MM.1S (cell line): ENCODE measurements at regions not wholly inside any gene's neighbourhood (a gene's known extent, or its start where the extent isn't known, plus 50 kb on each side); places are given as distances from the start of the nearest gene placed in this dataset.

Experiments
- DNase-seq: peaks from one replicate; pipeline ENCODE4 v3.0.0-alpha.2; 2015
- H2AFZ ChIP-seq: fragments of 300-600 bp; sonication (generic); 2 replicates; pipeline ENCODE4 v1.6.0; 2016; ENCODE audit warnings: antibody characterized with exemption, low read length
- H3F3A ChIP-seq: fragments of 300-600 bp; sonication (generic); 2 replicates; pipeline ENCODE4 v1.6.1; 2016; ENCODE audit warnings: mild to moderate bottlenecking, antibody characterized with exemption, low read length, moderate library complexity, mixed read lengths; ENCODE audit not compliant: insufficient read depth
- H3K27ac ChIP-seq: fragments of 300-600 bp; sonication (generic); 2 replicates; pipeline ENCODE4 v1.5.1; 2016; ENCODE audit warnings: mild to moderate bottlenecking, low read length
- H3K27me3 ChIP-seq: fragments of 300-600 bp; sonication (generic); replicated peaks from 2 replicates; pipeline ENCODE4 v1.6.0; 2016; ENCODE audit warnings: low read length; ENCODE audit not compliant: insufficient read depth
- H3K36me3 ChIP-seq: fragments of 300-600 bp; sonication (generic); replicated peaks from 2 replicates; pipeline ENCODE4 v1.6.1; 2016; ENCODE audit warnings: mild to moderate bottlenecking, low read length, mixed read lengths; ENCODE audit not compliant: insufficient read depth
- H3K4me1 ChIP-seq: fragments of 300-600 bp; sonication (generic); 2 replicates; pipeline ENCODE4 v1.6.1; 2016; ENCODE audit warnings: low read length, mixed read lengths
- H3K4me2 ChIP-seq: fragments of 300-600 bp; sonication (generic); 2 replicates; pipeline ENCODE4 v1.6.0; 2016; ENCODE audit warnings: low read depth, low read length
- H3K4me3 ChIP-seq: fragments of 300-600 bp; sonication (generic); 2 replicates; pipeline ENCODE4 v1.5.1; 2016; ENCODE audit warnings: low read length, mixed read lengths
- H3K79me2 ChIP-seq: fragments of 300-600 bp; sonication (generic); 2 replicates; pipeline ENCODE4 v1.6.1; 2016; ENCODE audit warnings: mixed run types, low read length, mixed read lengths
- H3K9ac ChIP-seq: fragments of 300-600 bp; sonication (generic); 2 replicates; pipeline ENCODE4 v1.6.1; 2016; ENCODE audit warnings: low read length, mixed read lengths
- H3K9me2 ChIP-seq: fragments of 300-600 bp; sonication (generic); replicated peaks from 2 replicates; pipeline ENCODE4 v1.6.1; 2016; ENCODE audit warnings: mild to moderate bottlenecking, low read length, mixed read lengths; ENCODE audit not compliant: insufficient read depth
- H3K9me3 ChIP-seq: fragments of 300-600 bp; sonication (generic); replicated peaks from 2 replicates; pipeline ENCODE4 v1.6.1; 2016; ENCODE audit warnings: mild to moderate bottlenecking, low read length, mixed read lengths; ENCODE audit not compliant: insufficient read depth
- H4K20me1 ChIP-seq: fragments of 300-600 bp; sonication (generic); 2 replicates; pipeline ENCODE4 v1.6.1; 2016; ENCODE audit warnings: mild to moderate bottlenecking, low read length, moderate library complexity, mixed read lengths; ENCODE audit not compliant: insufficient read depth
- EZH2 ChIP-seq: fragments of 300-600 bp; sonication (generic); optimal IDR thresholded peaks from 2 replicates; pipeline ENCODE3; 2017; ENCODE audit warnings: low read depth, mild to moderate bottlenecking, antibody characterized with exemption, low read length, mixed read lengths
- EZH2phosphoT487 ChIP-seq: fragments of 300-600 bp; sonication (generic); IDR thresholded peaks from 2 replicates; pipeline ENCODE4 v1.6.1; 2018; ENCODE audit warnings: antibody characterized with exemption, low read length
- TF ChIP-seq, protein P1 (sequence below): fragments of 300-600 bp; sonication (generic); IDR thresholded peaks from 2 replicates; pipeline ENCODE4 v1.5.1; 2016; ENCODE audit warnings: antibody characterized with exemption, low read length, mixed read lengths

DNA sequence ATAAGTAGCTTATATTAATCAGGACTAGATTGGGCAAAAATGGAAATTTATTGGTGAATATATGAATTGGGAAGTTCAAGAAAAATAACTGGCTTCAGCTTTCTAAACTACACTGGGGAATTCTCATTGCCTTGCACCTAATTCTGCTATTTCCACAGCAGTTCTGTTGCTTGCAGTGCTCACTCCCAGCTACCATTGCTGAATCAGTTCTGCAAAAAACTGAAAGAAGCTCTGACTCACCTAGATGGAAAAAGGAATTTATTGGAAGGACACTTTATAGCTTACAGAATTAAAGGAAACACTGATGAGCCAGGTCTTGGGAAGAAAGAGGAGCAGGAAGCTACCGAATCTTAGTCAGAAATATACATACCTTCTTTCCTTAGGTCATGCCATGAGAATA lies 60.3 kb upstream of the ACVR1 start:
- H3F3A ChIP-seq = no peaks in the 10 kb centered on the region
- no peak overlapping the region for H3K27ac ChIP-seq
- H3K9me2 ChIP-seq = no peaks in the 10 kb centered on the region
- H3K27me3 ChIP-seq = no peaks in the 10 kb centered on the region
- H3K79me2 ChIP-seq = no peaks in the 10 kb centered on the region
- no peak for DNase-seq
- no peak overlapping the region for H3K4me2 ChIP-seq
- no peak overlapping the region for H2AFZ ChIP-seq
- no peak overlapping the region for H3K4me3 ChIP-seq
- no peaks in the 10 kb centered on the region for H3K4me1 ChIP-seq
- H3K9ac ChIP-seq = no peak overlapping the region
- TF ChIP-seq EZH2phosphoT487 = no peak
- TF ChIP-seq, protein P1, sequence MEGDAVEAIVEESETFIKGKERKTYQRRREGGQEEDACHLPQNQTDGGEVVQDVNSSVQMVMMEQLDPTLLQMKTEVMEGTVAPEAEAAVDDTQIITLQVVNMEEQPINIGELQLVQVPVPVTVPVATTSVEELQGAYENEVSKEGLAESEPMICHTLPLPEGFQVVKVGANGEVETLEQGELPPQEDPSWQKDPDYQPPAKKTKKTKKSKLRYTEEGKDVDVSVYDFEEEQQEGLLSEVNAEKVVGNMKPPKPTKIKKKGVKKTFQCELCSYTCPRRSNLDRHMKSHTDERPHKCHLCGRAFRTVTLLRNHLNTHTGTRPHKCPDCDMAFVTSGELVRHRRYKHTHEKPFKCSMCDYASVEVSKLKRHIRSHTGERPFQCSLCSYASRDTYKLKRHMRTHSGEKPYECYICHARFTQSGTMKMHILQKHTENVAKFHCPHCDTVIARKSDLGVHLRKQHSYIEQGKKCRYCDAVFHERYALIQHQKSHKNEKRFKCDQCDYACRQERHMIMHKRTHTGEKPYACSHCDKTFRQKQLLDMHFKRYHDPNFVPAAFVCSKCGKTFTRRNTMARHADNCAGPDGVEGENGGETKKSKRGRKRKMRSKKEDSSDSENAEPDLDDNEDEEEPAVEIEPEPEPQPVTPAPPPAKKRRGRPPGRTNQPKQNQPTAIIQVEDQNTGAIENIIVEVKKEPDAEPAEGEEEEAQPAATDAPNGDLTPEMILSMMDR = no peak
- TF ChIP-seq EZH2 = no peak
- no peaks in the 10 kb centered on the region for H3K36me3 ChIP-seq
- H3K9me3 ChIP-seq = no peaks in the 10 kb centered on the region
- no peaks in the 10 kb centered on the region for H4K20me1 ChIP-seq

DNA sequence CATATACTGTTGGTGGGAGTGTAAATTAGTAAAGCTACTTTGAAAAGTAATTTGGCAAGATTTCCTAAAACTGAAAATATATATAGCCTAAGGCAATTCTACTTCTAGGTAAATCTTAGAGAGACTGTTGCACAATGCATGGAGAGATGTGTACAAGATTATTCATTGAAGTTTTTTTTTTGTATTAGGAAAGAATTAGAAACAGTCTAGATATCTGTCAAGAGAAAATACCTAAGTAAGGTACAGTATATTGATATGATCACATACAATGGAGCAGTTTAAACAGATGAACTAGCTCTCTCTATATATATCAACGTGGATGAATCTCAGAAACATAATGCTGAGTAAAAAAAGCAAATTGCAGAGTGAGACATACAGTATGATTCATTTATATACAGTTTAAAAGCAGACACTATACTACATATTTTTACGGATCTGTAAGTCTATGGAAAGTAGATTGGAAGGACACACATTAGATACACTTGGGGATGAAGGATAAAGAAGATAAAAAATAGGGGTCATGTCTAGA lies 59.3 kb upstream of the ACVR1 start:
- Histone ChIP-seq H3K9me2 (no peaks in the 10 kb centered on the region), H3K4me1 (no peaks in the 10 kb centered on the region), H3K9ac (no peak overlapping the region), H3F3A (no peaks in the 10 kb centered on the region), H3K36me3 (no peaks in the 10 kb centered on the region), H3K4me2 (no peak overlapping the region), H2AFZ (no peak overlapping the region), H3K9me3 (no peaks in the 10 kb centered on the region), H3K79me2 (no peaks in the 10 kb centered on the region), H3K27me3 (no peaks in the 10 kb centered on the region), H4K20me1 (no peaks in the 10 kb centered on the region), H3K4me3 (no peak overlapping the region), H3K27ac (no peak overlapping the region)
- TF ChIP-seq EZH2phosphoT487 (no peak), EZH2 (no peak)
- TF ChIP-seq, protein P1 = no peak
- DNase-seq = no peak

DNA sequence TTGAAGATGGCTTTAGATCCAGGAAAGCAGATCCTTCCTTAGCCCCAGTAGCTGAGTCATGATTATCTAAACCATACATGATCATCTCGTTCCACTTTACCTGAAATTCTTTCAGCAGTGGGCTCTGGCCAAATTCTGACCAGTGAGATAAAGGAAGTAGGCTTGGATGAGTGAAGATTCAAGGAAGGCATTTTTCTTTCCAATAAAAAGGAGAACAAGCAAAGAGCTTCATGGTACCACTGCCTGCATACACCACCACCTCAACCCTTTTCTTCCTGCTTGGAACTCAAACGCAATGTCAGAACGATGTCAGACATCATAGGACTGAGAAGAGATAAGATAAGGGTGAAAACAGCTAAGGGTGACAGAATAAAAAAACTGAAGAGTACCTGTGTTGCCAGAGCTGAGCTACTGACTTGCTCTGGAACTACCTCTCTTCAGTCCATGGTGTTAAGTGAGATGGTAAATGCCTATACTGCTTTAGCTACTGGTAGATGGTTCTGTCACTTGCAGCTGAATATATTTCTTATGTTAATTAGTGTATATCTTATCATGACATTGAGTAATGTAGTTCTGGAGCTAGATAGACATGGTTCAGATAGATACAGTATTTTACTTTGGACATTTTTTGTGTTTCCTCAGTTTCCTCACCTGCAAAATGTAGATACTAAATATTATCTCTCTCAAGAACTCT lies 58.7 kb upstream of the ACVR1 start:
- Histone ChIP-seq H3K27me3 (no peaks in the 10 kb centered on the region), H3K4me2 (no peak overlapping the region)

More for the DNA sequence above, 58.7 kb upstream of the ACVR1 start:
- TF ChIP-seq EZH2phosphoT487 (no peak), EZH2 (no peak)
- TF ChIP-seq, protein P1 = no peak
- H3K9me2 ChIP-seq = no peaks in the 10 kb centered on the region
- H3K27ac ChIP-seq = no peak overlapping the region
- H3K79me2 ChIP-seq = no peaks in the 10 kb centered on the region
- H3F3A ChIP-seq = no peaks in the 10 kb centered on the region
- H3K9me3 ChIP-seq = no peaks in the 10 kb centered on the region
- H3K4me3 ChIP-seq = no peak overlapping the region
- DNase-seq = no peak
- no peaks in the 10 kb centered on the region for H4K20me1 ChIP-seq
- no peak overlapping the region for H2AFZ ChIP-seq
- H3K36me3 ChIP-seq = no peaks in the 10 kb centered on the region
- H3K9ac ChIP-seq = no peak overlapping the region
- no peaks in the 10 kb centered on the region for H3K4me1 ChIP-seq
